ENCODE measurements at regions not wholly inside any gene's neighbourhood (a gene's known extent, or its start where the extent isn't known, plus 50 kb on each side); places are given as distances from the start of the nearest gene placed in this dataset.

- DNase-seq (ENCODE audit: low read depth in 3 of 3, low spot score in 2 of 3), result no peak
Measured at GRCh38 chr10:128879030-128879429, 588.0 kb upstream of the MGMT start.

- no peak for DNase-seq (ENCODE audit: low read depth in 3 of 3, low spot score in 2 of 3)
Measured at GRCh38 chr10:128879441-128880140, 587.5 kb upstream of the MGMT start.

- DNase-seq (ENCODE audit: low read depth in 3 of 3, low spot score in 2 of 3), result no peak
Measured at GRCh38 chr10:128880159-128880725, 586.8 kb upstream of the MGMT start.

GRCh38 chr10:128881086-128881485, 586.0 kb upstream of the MGMT start:
- DNase-seq (ENCODE audit: low read depth in 3 of 3, low spot score in 2 of 3), result no peak

- DNase-seq (ENCODE audit: low read depth in 3 of 3, low spot score in 2 of 3), result no peak
Measured at GRCh38 chr10:128883231-128884032, 583.6 kb upstream of the MGMT start.

GRCh38 chr10:128884033-128884425, 583.0 kb upstream of the MGMT start:
- DNase-seq (ENCODE audit: low read depth in 3 of 3, low spot score in 2 of 3), result no peak

GRCh38 chr10:128884496-128885072, 582.5 kb upstream of the MGMT start:
- DNase-seq (ENCODE audit: low read depth in 3 of 3, low spot score in 2 of 3), result no peak

GRCh38 chr10:128885573-128886555, 581.2 kb upstream of the MGMT start:
- DNase-seq (ENCODE audit: low read depth in 3 of 3, low spot score in 2 of 3), result no peak

- DNase-seq (ENCODE audit: low read depth in 3 of 3, low spot score in 2 of 3), result no peak
Measured at GRCh38 chr10:128887856-128888255, 579.2 kb upstream of the MGMT start.

- no peak for DNase-seq (ENCODE audit: low read depth in 3 of 3, low spot score in 2 of 3)
Measured at GRCh38 chr10:128892005-128892404, 575.0 kb upstream of the MGMT start.

- DNase-seq (ENCODE audit: low read depth in 3 of 3, low spot score in 2 of 3), result no peak
Measured at GRCh38 chr10:128894641-128895040, 572.4 kb upstream of the MGMT start.

GRCh38 chr10:128895473-128895872, 571.6 kb upstream of the MGMT start:
- no peak for DNase-seq (ENCODE audit: low read depth in 3 of 3, low spot score in 2 of 3)

- no peak for DNase-seq (ENCODE audit: low read depth in 3 of 3, low spot score in 2 of 3)
Measured at GRCh38 chr10:128896116-128896795, 570.8 kb upstream of the MGMT start.

GRCh38 chr10:128896963-128897362, 570.1 kb upstream of the MGMT start:
- no peak for DNase-seq (ENCODE audit: low read depth in 3 of 3, low spot score in 2 of 3)

GRCh38 chr10:128897401-128898129, 569.5 kb upstream of the MGMT start:
- DNase-seq (ENCODE audit: low read depth in 3 of 3, low spot score in 2 of 3), result no peak

- DNase-seq (ENCODE audit: low read depth in 3 of 3, low spot score in 2 of 3), result no peak
Measured at GRCh38 chr10:128898133-128898915, 568.7 kb upstream of the MGMT start.

GRCh38 chr10:128898916-128899195, 568.2 kb upstream of the MGMT start:
- DNase-seq (ENCODE audit: low read depth in 3 of 3, low spot score in 2 of 3), result no peak

- DNase-seq (ENCODE audit: low read depth in 3 of 3, low spot score in 2 of 3), result no peak
Measured at GRCh38 chr10:128900456-128900855, 566.6 kb upstream of the MGMT start.

GRCh38 chr10:128901236-128901635, 565.8 kb upstream of the MGMT start:
- no peak for DNase-seq (ENCODE audit: low read depth in 3 of 3, low spot score in 2 of 3)

Data from right renal cortex interstitium (tissue), 3 donors.